K562 (cell line): ENCODE measurements at regions not wholly inside any gene's neighbourhood (a gene's known extent, or its start where the extent isn't known, plus 50 kb on each side); places are given as distances from the start of the nearest gene placed in this dataset.

Experiments used
- BRD9 ChIP-seq: fragments of 450-650 bp; IDR thresholded peaks from 2 replicates; pipeline ENCODE4 v1.6.1; 2018; ENCODE audit warnings: low read depth; ENCODE audit not compliant: partially characterized antibody
- CEBPG ChIP-seq, 3 experiments: fragments of 200-800 bp in 1 of 3; sonication (Bioruptor generic) in 1 of 3; sonication (generic) in 1 of 3; formaldehyde crosslinking in 1 of 3; IDR thresholded peaks in 2 of 3; conservative IDR thresholded peaks in 1 of 3; 2 replicates each; pipeline versions ENCODE4 v1.6.1 to v1.8.0; 2016 to 2022; ENCODE audit warnings: missing compliant biosample characterization in 2 of 3, missing genetic modification characterization in 2 of 3, mild to moderate bottlenecking in 1 of 3, missing genetic modification reagents in 1 of 3
- EZH2 ChIP-seq: IDR thresholded peaks from 2 replicates; pipeline ENCODE4 v1.6.1; 2012; ENCODE audit warnings: low read depth, mild to moderate bottlenecking, inconsistent platforms, low read length, borderline replicate concordance
- KDM5B ChIP-seq: fragments of 200-600 bp; sonication (generic); IDR thresholded peaks from 2 replicates; pipeline ENCODE4 v1.6.1; 2012; ENCODE audit warnings: low read depth, mild to moderate bottlenecking, moderate library complexity, low read length, control low read depth, inconsistent platforms; ENCODE audit not compliant: insufficient replicate concordance
- NR1H2 ChIP-seq: sonication (generic); formaldehyde crosslinking; IDR thresholded peaks from 2 replicates; pipeline ENCODE4 v1.4.0; 2020; ENCODE audit warnings: mild to moderate bottlenecking, missing genetic modification reagents
- PCBP1 ChIP-seq: fragments of 200-400 bp; formaldehyde crosslinking; IDR thresholded peaks from 2 replicates; pipeline ENCODE4 v1.6.1; 2018; ENCODE audit warnings: mild to moderate bottlenecking, low read depth, low read length; ENCODE audit not compliant: poor library complexity, severe bottlenecking
- TF ChIP-seq, protein P1 (sequence below): sonication (generic); formaldehyde crosslinking; IDR thresholded peaks from 2 replicates; pipeline ENCODE4 v1.8.1; 2023; ENCODE audit warnings: mild to moderate bottlenecking, missing genetic modification reagents
- TF ChIP-seq, protein P2 (sequence below): fragments of 150-350 bp; IDR thresholded peaks from 2 replicates; pipeline ENCODE4 v1.6.1; 2014; ENCODE audit warnings: low read depth, mild to moderate bottlenecking, low read length, borderline replicate concordance
- TF ChIP-seq, protein P3 (sequence below), 3 experiments: IDR thresholded peaks in 2 of 3; conservative IDR thresholded peaks in 1 of 3; 2 replicates each; pipeline ENCODE4 v1.5.1; 2011 to 2012; ENCODE audit warnings: low read length in 3 of 3, mild to moderate bottlenecking in 3 of 3, control low read depth in 2 of 3, improper control_type of control experiment in 1 of 3, inconsistent platforms in 1 of 3, low read depth in 1 of 3, mixed read lengths in 1 of 3, moderate library complexity in 1 of 3; ENCODE audit not compliant: insufficient read depth in 2 of 3
- TF ChIP-seq, protein P4 (sequence below): IDR thresholded peaks from 2 replicates; pipeline ENCODE4 v1.6.1; 2014; ENCODE audit warnings: antibody characterized with exemption

DNA sequence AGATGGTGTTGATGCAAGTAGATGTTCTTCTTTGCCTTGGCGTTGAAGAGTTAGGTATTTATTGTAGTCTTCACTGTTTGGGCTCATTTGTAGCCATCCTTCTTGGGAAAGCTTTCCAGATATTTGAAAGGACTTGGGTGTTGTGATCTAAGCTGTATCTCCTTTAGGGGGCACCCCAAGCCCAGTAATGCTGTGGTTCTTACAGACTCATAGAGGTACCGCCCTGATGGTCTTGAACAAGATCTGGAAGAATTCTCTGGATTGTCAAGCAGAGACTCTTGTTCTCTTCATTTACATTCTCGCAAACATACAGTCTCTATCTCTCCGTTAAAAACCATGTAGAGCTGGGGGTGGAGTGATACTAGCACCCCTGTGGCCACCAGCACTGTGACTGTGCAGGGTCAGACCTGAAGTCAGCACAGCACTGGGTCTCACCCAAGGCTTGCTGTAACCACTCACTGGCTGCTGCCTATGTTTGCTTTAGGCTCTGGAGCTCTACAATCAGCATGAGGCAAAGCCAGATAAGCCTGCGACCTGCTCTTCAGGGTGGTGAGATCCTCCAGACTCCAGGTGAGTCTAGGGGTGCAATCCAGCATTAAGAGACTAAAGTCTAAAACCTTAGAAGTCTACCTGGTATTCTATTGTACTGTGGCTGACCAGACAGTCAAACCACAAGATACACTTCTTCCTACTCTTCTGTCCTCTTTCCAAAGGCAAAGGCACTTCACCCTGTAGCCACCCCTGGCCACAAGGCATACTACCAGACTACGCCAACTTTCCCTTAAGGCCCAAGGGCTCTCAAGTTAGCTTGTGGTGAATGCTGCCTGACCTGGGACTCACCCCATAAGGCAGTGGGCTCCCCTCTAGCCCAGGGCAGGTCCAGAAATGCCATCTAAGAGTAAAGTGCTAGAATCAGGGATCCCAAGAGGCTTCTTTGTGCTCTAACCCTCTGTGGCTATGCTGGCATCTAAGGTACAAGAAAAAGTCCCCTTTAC is 209.7 kb upstream of the TMEM196 start:
- TF ChIP-seq CEBPG (CRISPR knock-in tag; IDR thresholded peaks at IDR 0.05) (no peak), CEBPG (tag; conservative IDR thresholded peaks at IDR 0.05 in 1 of 2, IDR thresholded peaks at IDR 0.05 in 1 of 2) (no peak), NR1H2 (CRISPR knock-in tag) (no peak), EZH2 (no peak), KDM5B (no peak), PCBP1 (no peak), BRD9 (no peak)
- TF ChIP-seq, protein P1, sequence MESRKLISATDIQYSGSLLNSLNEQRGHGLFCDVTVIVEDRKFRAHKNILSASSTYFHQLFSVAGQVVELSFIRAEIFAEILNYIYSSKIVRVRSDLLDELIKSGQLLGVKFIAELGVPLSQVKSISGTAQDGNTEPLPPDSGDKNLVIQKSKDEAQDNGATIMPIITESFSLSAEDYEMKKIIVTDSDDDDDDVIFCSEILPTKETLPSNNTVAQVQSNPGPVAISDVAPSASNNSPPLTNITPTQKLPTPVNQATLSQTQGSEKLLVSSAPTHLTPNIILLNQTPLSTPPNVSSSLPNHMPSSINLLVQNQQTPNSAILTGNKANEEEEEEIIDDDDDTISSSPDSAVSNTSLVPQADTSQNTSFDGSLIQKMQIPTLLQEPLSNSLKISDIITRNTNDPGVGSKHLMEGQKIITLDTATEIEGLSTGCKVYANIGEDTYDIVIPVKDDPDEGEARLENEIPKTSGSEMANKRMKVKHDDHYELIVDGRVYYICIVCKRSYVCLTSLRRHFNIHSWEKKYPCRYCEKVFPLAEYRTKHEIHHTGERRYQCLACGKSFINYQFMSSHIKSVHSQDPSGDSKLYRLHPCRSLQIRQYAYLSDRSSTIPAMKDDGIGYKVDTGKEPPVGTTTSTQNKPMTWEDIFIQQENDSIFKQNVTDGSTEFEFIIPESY (CRISPR knock-in tag): no peak
- TF ChIP-seq, protein P2, sequence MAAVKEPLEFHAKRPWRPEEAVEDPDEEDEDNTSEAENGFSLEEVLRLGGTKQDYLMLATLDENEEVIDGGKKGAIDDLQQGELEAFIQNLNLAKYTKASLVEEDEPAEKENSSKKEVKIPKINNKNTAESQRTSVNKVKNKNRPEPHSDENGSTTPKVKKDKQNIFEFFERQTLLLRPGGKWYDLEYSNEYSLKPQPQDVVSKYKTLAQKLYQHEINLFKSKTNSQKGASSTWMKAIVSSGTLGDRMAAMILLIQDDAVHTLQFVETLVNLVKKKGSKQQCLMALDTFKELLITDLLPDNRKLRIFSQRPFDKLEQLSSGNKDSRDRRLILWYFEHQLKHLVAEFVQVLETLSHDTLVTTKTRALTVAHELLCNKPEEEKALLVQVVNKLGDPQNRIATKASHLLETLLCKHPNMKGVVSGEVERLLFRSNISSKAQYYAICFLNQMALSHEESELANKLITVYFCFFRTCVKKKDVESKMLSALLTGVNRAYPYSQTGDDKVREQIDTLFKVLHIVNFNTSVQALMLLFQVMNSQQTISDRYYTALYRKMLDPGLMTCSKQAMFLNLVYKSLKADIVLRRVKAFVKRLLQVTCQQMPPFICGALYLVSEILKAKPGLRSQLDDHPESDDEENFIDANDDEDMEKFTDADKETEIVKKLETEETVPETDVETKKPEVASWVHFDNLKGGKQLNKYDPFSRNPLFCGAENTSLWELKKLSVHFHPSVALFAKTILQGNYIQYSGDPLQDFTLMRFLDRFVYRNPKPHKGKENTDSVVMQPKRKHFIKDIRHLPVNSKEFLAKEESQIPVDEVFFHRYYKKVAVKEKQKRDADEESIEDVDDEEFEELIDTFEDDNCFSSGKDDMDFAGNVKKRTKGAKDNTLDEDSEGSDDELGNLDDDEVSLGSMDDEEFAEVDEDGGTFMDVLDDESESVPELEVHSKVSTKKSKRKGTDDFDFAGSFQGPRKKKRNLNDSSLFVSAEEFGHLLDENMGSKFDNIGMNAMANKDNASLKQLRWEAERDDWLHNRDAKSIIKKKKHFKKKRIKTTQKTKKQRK: no peak
- TF ChIP-seq, protein P3, sequence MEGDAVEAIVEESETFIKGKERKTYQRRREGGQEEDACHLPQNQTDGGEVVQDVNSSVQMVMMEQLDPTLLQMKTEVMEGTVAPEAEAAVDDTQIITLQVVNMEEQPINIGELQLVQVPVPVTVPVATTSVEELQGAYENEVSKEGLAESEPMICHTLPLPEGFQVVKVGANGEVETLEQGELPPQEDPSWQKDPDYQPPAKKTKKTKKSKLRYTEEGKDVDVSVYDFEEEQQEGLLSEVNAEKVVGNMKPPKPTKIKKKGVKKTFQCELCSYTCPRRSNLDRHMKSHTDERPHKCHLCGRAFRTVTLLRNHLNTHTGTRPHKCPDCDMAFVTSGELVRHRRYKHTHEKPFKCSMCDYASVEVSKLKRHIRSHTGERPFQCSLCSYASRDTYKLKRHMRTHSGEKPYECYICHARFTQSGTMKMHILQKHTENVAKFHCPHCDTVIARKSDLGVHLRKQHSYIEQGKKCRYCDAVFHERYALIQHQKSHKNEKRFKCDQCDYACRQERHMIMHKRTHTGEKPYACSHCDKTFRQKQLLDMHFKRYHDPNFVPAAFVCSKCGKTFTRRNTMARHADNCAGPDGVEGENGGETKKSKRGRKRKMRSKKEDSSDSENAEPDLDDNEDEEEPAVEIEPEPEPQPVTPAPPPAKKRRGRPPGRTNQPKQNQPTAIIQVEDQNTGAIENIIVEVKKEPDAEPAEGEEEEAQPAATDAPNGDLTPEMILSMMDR (IDR thresholded peaks at IDR 0.05 in 2 of 3, conservative IDR thresholded peaks at IDR 0.05 in 1 of 3; ENCODE audit: insufficient read depth in 2 of 3, low read depth in 1 of 3, low read length in 3 of 3): peak in 2 of 3 experiments; percentile 22 to 29; a peak in 2 of 6 replicates
- TF ChIP-seq, protein P4, sequence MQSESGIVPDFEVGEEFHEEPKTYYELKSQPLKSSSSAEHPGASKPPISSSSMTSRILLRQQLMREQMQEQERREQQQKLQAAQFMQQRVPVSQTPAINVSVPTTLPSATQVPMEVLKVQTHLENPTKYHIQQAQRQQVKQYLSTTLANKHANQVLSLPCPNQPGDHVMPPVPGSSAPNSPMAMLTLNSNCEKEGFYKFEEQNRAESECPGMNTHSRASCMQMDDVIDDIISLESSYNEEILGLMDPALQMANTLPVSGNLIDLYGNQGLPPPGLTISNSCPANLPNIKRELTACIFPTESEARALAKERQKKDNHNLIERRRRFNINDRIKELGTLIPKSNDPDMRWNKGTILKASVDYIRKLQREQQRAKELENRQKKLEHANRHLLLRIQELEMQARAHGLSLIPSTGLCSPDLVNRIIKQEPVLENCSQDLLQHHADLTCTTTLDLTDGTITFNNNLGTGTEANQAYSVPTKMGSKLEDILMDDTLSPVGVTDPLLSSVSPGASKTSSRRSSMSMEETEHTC: no peak
